Keratinocyte (primary cell): ENCODE measurements at regions not wholly inside any gene's neighbourhood (a gene's known extent, or its start where the extent isn't known, plus 50 kb on each side); places are given as distances from the start of the nearest gene placed in this dataset.

ENCODE experiments used
- DNase-seq: peaks from one replicate; pipeline ENCODE4 v3.0.0-alpha.2; 2011; ENCODE audit warnings: low read depth, missing footprints, low spot score
- FAIRE-seq: peaks from 2 replicates; lab custom pipeline; 2011; peaks lifted over from hg19 to GRCh38; lab: Jason Lieb, UNC
- H2AFZ ChIP-seq: 2 replicates; pipeline ENCODE4 v1.6.0; 2012; ENCODE audit warnings: low read length, control low read depth, inconsistent platforms; ENCODE audit not compliant: control insufficient read depth
- H3K27ac ChIP-seq: 2 replicates; pipeline ENCODE4 v1.5.1; 2011; ENCODE audit warnings: low read length; ENCODE audit not compliant: control insufficient read depth, insufficient read depth
- H3K27me3 ChIP-seq: 3 replicates; pipeline ENCODE4 v1.6.0; 2011; ENCODE audit warnings: low read length; ENCODE audit not compliant: control insufficient read depth, insufficient read depth; ENCODE audit errors: extremely low read depth
- H3K36me3 ChIP-seq, 2 experiments: 2 replicates in 1 of 2; 3 replicates in 1 of 2; pipeline ENCODE4 v1.5.1; 2011; ENCODE audit warnings: low read length in 2 of 2, mild to moderate bottlenecking in 1 of 2; ENCODE audit not compliant: control insufficient read depth in 2 of 2, insufficient read depth in 2 of 2; ENCODE audit errors: extremely low read depth in 1 of 2
- H3K4me1 ChIP-seq: 3 replicates; pipeline ENCODE4 v1.5.1; 2011; ENCODE audit warnings: low read length; ENCODE audit not compliant: control insufficient read depth, insufficient read depth; ENCODE audit errors: extremely low read depth
- H3K4me2 ChIP-seq: 3 replicates; pipeline ENCODE4 v1.6.0; 2011; ENCODE audit warnings: low read depth, low read length; ENCODE audit not compliant: control insufficient read depth, insufficient read depth; ENCODE audit errors: extremely low read depth
- H3K4me3 ChIP-seq, 3 experiments: fragments of 200-600 bp in 1 of 3; sonication (generic) in 1 of 3; 2 replicates in 2 of 3; 3 replicates in 1 of 3; pipeline ENCODE4 v1.5.1; 2011 to 2016; ENCODE audit warnings: low read length in 3 of 3, mild to moderate bottlenecking in 3 of 3, control low read depth in 2 of 3, inconsistent platforms in 1 of 3, low read depth in 1 of 3, mixed read lengths in 1 of 3, mixed run types in 1 of 3, moderate library complexity in 1 of 3; ENCODE audit not compliant: control insufficient read depth in 2 of 3, insufficient read depth in 2 of 3; ENCODE audit errors: extremely low read depth in 1 of 3
- H3K79me2 ChIP-seq: 2 replicates; pipeline ENCODE4 v1.6.0; 2012; ENCODE audit warnings: low read length; ENCODE audit not compliant: control insufficient read depth, insufficient read depth
- H3K9ac ChIP-seq: 3 replicates; pipeline ENCODE4 v1.6.0; 2011; ENCODE audit warnings: low read length; ENCODE audit not compliant: control insufficient read depth, insufficient read depth; ENCODE audit errors: extremely low read depth
- H3K9me1 ChIP-seq: 3 replicates; pipeline ENCODE4 v1.6.0; 2011; ENCODE audit warnings: low read length; ENCODE audit not compliant: control insufficient read depth, insufficient read depth; ENCODE audit errors: extremely low read depth
- H3K9me3 ChIP-seq: 2 replicates; pipeline ENCODE4 v1.5.1; 2012; ENCODE audit warnings: low read depth, low read length; ENCODE audit not compliant: control insufficient read depth
- H4K20me1 ChIP-seq: 3 replicates; pipeline ENCODE4 v1.6.0; 2011; ENCODE audit warnings: low read length; ENCODE audit not compliant: control insufficient read depth, insufficient read depth; ENCODE audit errors: extremely low read depth
- EZH2 ChIP-seq: IDR thresholded peaks from one replicate; pipeline ENCODE4 v1.6.1; 2012; ENCODE audit warnings: inconsistent platforms, mild to moderate bottlenecking, low read length, moderate library complexity
- dilution Hi-C: fragments of 300-500 bp; cut with MboI; formaldehyde crosslinking; loops from one replicate; pipeline ENCODE4 v1.7.0; 2020; ENCODE audit warnings: low sequenced_read_pairs; ENCODE audit not compliant: extremely low pct_ligation_motif_present
- TF ChIP-seq, protein P1 (sequence below), 3 experiments: IDR thresholded peaks in 1 of 3; conservative IDR thresholded peaks in 1 of 3; optimal IDR thresholded peaks in 1 of 3; 2 replicates in 2 of 3; 3 replicates in 1 of 3; pipeline versions ENCODE3 to v1.5.1; 2011; ENCODE audit warnings: low read length in 3 of 3, mild to moderate bottlenecking in 3 of 3, moderate library complexity in 2 of 3, control low read depth in 1 of 3, inconsistent platforms in 1 of 3; ENCODE audit not compliant: insufficient read depth in 2 of 3; ENCODE audit errors: extremely low read depth in 1 of 3

DNA sequence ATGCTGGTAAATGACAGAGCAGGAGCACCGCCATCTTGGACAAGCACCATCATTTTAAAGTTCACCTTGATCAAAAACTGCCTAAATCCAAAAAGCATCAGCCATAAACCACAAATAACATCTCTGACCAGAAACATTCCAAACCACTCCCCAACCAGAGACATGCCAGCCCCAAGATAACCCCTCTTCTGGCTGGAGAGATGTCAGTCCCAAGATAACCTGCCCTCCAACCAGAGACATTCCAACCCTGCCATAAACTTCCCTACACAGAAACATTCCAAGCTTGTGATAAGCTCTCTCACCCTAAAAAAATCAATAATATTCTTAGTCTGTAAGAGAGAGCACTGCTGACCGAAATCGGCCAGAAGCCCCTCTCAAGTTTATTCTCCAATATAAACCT lies 659.3 kb downstream of the XPNPEP1 start:
- Histone ChIP-seq H3K9ac (no peak overlapping the region), H3K9me3 (no peaks in the 10 kb centered on the region), H2AFZ (no peak overlapping the region), H3K4me3 (no peak overlapping the region), H4K20me1 (no peaks in the 10 kb centered on the region), H3K27me3 (no peaks in the 10 kb centered on the region), H3K27ac (no peak overlapping the region), H3K36me3 (no peaks in the 10 kb centered on the region), H3K9me1 (no peaks in the 10 kb centered on the region), H3K4me2 (no peak overlapping the region), H3K79me2 (no peaks in the 10 kb centered on the region), H3K4me1 (no peaks in the 10 kb centered on the region)
- FAIRE-seq = no peak
- TF ChIP-seq, protein P1, sequence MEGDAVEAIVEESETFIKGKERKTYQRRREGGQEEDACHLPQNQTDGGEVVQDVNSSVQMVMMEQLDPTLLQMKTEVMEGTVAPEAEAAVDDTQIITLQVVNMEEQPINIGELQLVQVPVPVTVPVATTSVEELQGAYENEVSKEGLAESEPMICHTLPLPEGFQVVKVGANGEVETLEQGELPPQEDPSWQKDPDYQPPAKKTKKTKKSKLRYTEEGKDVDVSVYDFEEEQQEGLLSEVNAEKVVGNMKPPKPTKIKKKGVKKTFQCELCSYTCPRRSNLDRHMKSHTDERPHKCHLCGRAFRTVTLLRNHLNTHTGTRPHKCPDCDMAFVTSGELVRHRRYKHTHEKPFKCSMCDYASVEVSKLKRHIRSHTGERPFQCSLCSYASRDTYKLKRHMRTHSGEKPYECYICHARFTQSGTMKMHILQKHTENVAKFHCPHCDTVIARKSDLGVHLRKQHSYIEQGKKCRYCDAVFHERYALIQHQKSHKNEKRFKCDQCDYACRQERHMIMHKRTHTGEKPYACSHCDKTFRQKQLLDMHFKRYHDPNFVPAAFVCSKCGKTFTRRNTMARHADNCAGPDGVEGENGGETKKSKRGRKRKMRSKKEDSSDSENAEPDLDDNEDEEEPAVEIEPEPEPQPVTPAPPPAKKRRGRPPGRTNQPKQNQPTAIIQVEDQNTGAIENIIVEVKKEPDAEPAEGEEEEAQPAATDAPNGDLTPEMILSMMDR (optimal IDR thresholded peaks at IDR 0.05 in 1 of 3, IDR thresholded peaks at IDR 0.05 in 1 of 3, conservative IDR thresholded peaks at IDR 0.05 in 1 of 3; ENCODE audit: extremely low read depth in 1 of 3, insufficient read depth in 2 of 3, low read length in 3 of 3) = no peak
- dilution Hi-C loops = no loop called here
- DNase-seq = no peak

DNA sequence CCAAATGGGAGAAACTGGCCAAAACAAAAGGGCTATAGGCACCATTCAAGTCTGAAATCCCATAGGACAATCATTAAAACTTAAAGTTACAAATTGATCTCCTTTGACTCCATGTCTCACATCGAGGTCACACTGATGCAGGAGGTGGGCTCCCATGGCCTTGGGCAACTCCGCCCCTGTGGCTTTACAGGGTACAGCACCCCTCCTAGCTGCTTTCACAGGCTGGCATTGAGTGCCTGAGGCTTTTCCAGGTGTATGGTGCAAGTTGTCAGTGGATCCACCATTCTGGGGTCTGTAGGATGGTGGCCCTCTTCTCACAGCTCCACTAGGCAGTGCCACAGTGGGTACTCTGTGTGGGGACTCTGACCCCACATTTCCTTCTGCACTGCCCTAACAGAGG lies 662.1 kb downstream of the XPNPEP1 start:
- FAIRE-seq = no peak

More for the DNA sequence above, 662.1 kb downstream of the XPNPEP1 start:
- Histone ChIP-seq H3K4me1 (no peaks in the 10 kb centered on the region), H4K20me1 (no peaks in the 10 kb centered on the region), H3K27ac (no peak overlapping the region), H3K4me3 (no peak overlapping the region), H3K4me2 (no peak overlapping the region), H3K9me3 (no peaks in the 10 kb centered on the region), H3K27me3 (no peaks in the 10 kb centered on the region), H2AFZ (no peak overlapping the region), H3K79me2 (no peaks in the 10 kb centered on the region), H3K9me1 (no peaks in the 10 kb centered on the region), H3K9ac (no peak overlapping the region), H3K36me3 (no peaks in the 10 kb centered on the region)
- dilution Hi-C loops = no loop called here
- DNase-seq = no peak
- TF ChIP-seq, protein P1 (optimal IDR thresholded peaks at IDR 0.05 in 1 of 3, IDR thresholded peaks at IDR 0.05 in 1 of 3, conservative IDR thresholded peaks at IDR 0.05 in 1 of 3; ENCODE audit: extremely low read depth in 1 of 3, insufficient read depth in 2 of 3, low read length in 3 of 3) = no peak
- TF ChIP-seq EZH2 = no peak
